B cell (primary cell): ENCODE measurements at regions not wholly inside any gene's neighbourhood (a gene's known extent, or its start where the extent isn't known, plus 50 kb on each side); places are given as distances from the start of the nearest gene placed in this dataset.

ENCODE experiments used
- ATAC-seq: fragments of 200-7000 bp; cut with Tn5 transposase; one replicate; pipeline ENCODE4 v1.10.0; 2021; ENCODE audit warnings: low read depth, mild to moderate bottlenecking, moderate number of reproducible peaks, moderate library complexity
- CTCF ChIA-PET: fragments of 350-600 bp; sonication (Branson Sonifier 250); formaldehyde crosslinking; loops from one replicate; lab custom pipeline; 2021; ENCODE audit warnings: antibody characterized with exemption, inconsistent platforms; lab: Charles Lee
- POLR2A ChIA-PET: fragments of 350-600 bp; sonication (Branson Sonifier 250); formaldehyde crosslinking; loops from one replicate; lab custom pipeline; 2021; ENCODE audit warnings: antibody characterized with exemption; lab: Charles Lee
- DNase-seq: peaks from one replicate; pipeline ENCODE4 v3.0.0; 2013
- H2AFZ ChIP-seq: 2 replicates; pipeline ENCODE4 v1.6.1; 2012; ENCODE audit warnings: mild to moderate bottlenecking, low read depth, low read length; ENCODE audit not compliant: insufficient read depth, poor library complexity, severe bottlenecking
- H3K27ac ChIP-seq, 2 donors: 1 replicate in 1 of 2; 2 replicates in 1 of 2; pipeline ENCODE4 v1.5.1; 2012 to 2013; ENCODE audit warnings: low read length in 2 of 2, mild to moderate bottlenecking in 2 of 2, moderate library complexity in 1 of 2
- H3K27me3 ChIP-seq, 4 experiments: fragments of 200-600 bp in 1 of 4; sonication (generic) in 1 of 4; replicated peaks in 1 of 4; 1 replicate in 2 of 4; 2 replicates in 2 of 4; pipeline versions ENCODE4 v1.6.1 to v1.7.0; 2013 to 2016; ENCODE audit warnings: low read length in 3 of 4, mild to moderate bottlenecking in 2 of 4, mixed read lengths in 1 of 4, moderate library complexity in 1 of 4; ENCODE audit not compliant: insufficient read depth in 4 of 4, control insufficient read depth in 3 of 4; ENCODE audit errors: control extremely low read depth in 1 of 4
- H3K36me3 ChIP-seq, 2 experiments: replicated peaks in 1 of 2; 1 replicate in 1 of 2; 2 replicates in 1 of 2; pipeline versions ENCODE4 v1.6.1 to v1.7.1; 2013; ENCODE audit warnings: low read length in 1 of 2; ENCODE audit not compliant: insufficient read depth in 2 of 2, control insufficient read depth in 1 of 2; ENCODE audit errors: control extremely low read depth in 1 of 2, extremely low read depth in 1 of 2
- H3K4me1 ChIP-seq, 2 donors: fragments of 200-600 bp in 1 of 2; sonication (generic) in 1 of 2; 1 replicate in 1 of 2; 2 replicates in 1 of 2; pipeline versions ENCODE4 v1.5.1 to v1.6.1; 2013 to 2017; ENCODE audit warnings: low read length in 2 of 2; ENCODE audit not compliant: control insufficient read depth in 2 of 2, insufficient read depth in 2 of 2
- H3K4me2 ChIP-seq: replicated peaks from 2 replicates; pipeline ENCODE3; 2012; ENCODE audit warnings: mild to moderate bottlenecking, low read depth, low read length; ENCODE audit not compliant: poor library complexity, severe bottlenecking
- H3K4me3 ChIP-seq, 5 experiments: fragments of 200-600 bp in 1 of 5; sonication (generic) in 1 of 5; 1 replicate in 3 of 5; 2 replicates in 2 of 5; pipeline versions ENCODE4 v1.5.1 to v1.7.0; 2011 to 2016; ENCODE audit warnings: low read length in 4 of 5, mild to moderate bottlenecking in 4 of 5, low read depth in 2 of 5, control low read depth in 1 of 5, moderate library complexity in 1 of 5; ENCODE audit not compliant: insufficient read depth in 1 of 5; ENCODE audit errors: control extremely low read depth in 1 of 5, extremely low read depth in 1 of 5
- H3K79me2 ChIP-seq: fragments of 200-600 bp; sonication (generic); one replicate; pipeline ENCODE4 v1.6.0; 2016; ENCODE audit warnings: low read length; ENCODE audit not compliant: control insufficient read depth, insufficient read depth
- H3K9ac ChIP-seq: fragments of 200-600 bp; sonication (generic); 2 replicates; pipeline ENCODE4 v1.6.1; 2017; ENCODE audit warnings: mild to moderate bottlenecking, low read length, moderate library complexity
- H3K9me3 ChIP-seq, 3 donors: one replicate each; pipeline versions ENCODE4 v1.6.1 to v1.7.1; 2013; ENCODE audit warnings: low read length in 2 of 3; ENCODE audit not compliant: control insufficient read depth in 2 of 3, insufficient read depth in 1 of 3; ENCODE audit errors: control extremely low read depth in 1 of 3
- H4K20me1 ChIP-seq: 2 replicates; pipeline ENCODE4 v1.6.0; 2012; ENCODE audit warnings: mild to moderate bottlenecking, low read length; ENCODE audit not compliant: insufficient read depth, control insufficient read depth, poor library complexity, severe bottlenecking
- H3K27ac Mint-ChIP-seq: one replicate; pipeline ENCODE4 v1.8.0; 2021; ENCODE audit warnings: mixed read lengths
- H3K27me3 Mint-ChIP-seq: one replicate; pipeline ENCODE4 v1.8.0; 2021; ENCODE audit warnings: mixed read lengths
- H3K4me1 Mint-ChIP-seq: one replicate; pipeline ENCODE4 v1.8.0; 2021; ENCODE audit warnings: mixed read lengths
- H3K4me3 Mint-ChIP-seq: one replicate; pipeline ENCODE4 v1.8.0; 2021; ENCODE audit warnings: mixed read lengths
- H3K9me3 Mint-ChIP-seq: one replicate; pipeline ENCODE4 v1.8.0; 2022; ENCODE audit warnings: mixed read lengths; ENCODE audit not compliant: insufficient read depth
- CTCF ChIP-seq: fragments of 200-600 bp; IDR thresholded peaks from one replicate; pipeline ENCODE4 v1.8.0; 2022; ENCODE audit warnings: antibody characterized with exemption, mild to moderate bottlenecking
- EZH2 ChIP-seq: IDR thresholded peaks from 2 replicates; pipeline ENCODE4 v1.6.1; 2012; ENCODE audit warnings: borderline replicate concordance, low read depth, mild to moderate bottlenecking, moderate library complexity, low read length; ENCODE audit not compliant: insufficient read depth, poor library complexity, severe bottlenecking
- WGBS: methylation state at CpG from one replicate; pipeline ENCODE4 v1.1.5; 2013; ENCODE audit warnings: missing lambda C conversion rate; ENCODE audit not compliant: insufficient coverage; 5-methylcytosine and 5-hydroxymethylcytosine counted together
- intact Hi-C: fragments of 100-400 bp; cut with micrococcal nuclease; formaldehyde crosslinking; loops from one replicate; pipeline ENCODE4 v1.10.0; 2022

GRCh38 chr7:17490825-17491224, 192.4 kb downstream of the AHR start:
- ATAC-seq, result no peak
- no peak overlapping the region for H3K27ac ChIP-seq
- H3K4me1 ChIP-seq, result no peaks in the 10 kb centered on the region
- DNase-seq, result no peak
- Mint-ChIP-seq H3K27ac (no peak overlapping the region), H3K27me3 (no peaks in the 10 kb centered on the region), H3K4me1 (no peaks in the 10 kb centered on the region), H3K9me3 (no peaks in the 10 kb centered on the region), H3K4me3 (no peak overlapping the region)
- TF ChIP-seq EZH2, result no peak
- TF ChIP-seq CTCF, result no peak
- no peaks in the 10 kb centered on the region for H3K79me2 ChIP-seq
- no peak overlapping the region for H3K9ac ChIP-seq
- ChIA-PET POLR2A (no interaction called here), CTCF (no interaction called here)
- intact Hi-C loops, result no loop called here
- WGBS, result no CpG with 5 or more reads among the region's 5 CpGs
- H2AFZ ChIP-seq, result no peak overlapping the region
- no peaks in the 10 kb centered on the region for H3K36me3 ChIP-seq
- H3K9me3 ChIP-seq, result no peaks in the 10 kb centered on the region
- no peaks in the 10 kb centered on the region for H3K27me3 ChIP-seq
- H4K20me1 ChIP-seq, result no peaks in the 10 kb centered on the region
- no peak overlapping the region for H3K4me2 ChIP-seq
- H3K4me3 ChIP-seq, result no peak overlapping the region

GRCh38 chr7:17492437-17492836, 194.0 kb downstream of the AHR start:
- 87% methylated on average over 2 of the region's 4 CpGs for WGBS
- DNase-seq (no peak), ATAC-seq (no peak)
- TF ChIP-seq EZH2 (no peak), CTCF (no peak)
- Histone ChIP-seq H3K4me2 (no peak overlapping the region), H3K9me3 (no peaks in the 10 kb centered on the region), H3K27me3 (no peaks in the 10 kb centered on the region), H3K9ac (no peak overlapping the region), H4K20me1 (no peaks in the 10 kb centered on the region), H3K27ac (no peak overlapping the region), H3K79me2 (no peaks in the 10 kb centered on the region), H3K4me1 (no peaks in the 10 kb centered on the region), H3K36me3 (no peaks in the 10 kb centered on the region), H3K4me3 (no peak overlapping the region), H2AFZ (no peak overlapping the region)
- H3K4me3 Mint-ChIP-seq, result no peak overlapping the region
- H3K27me3 Mint-ChIP-seq, result no peaks in the 10 kb centered on the region
- no peaks in the 10 kb centered on the region for H3K9me3 Mint-ChIP-seq
- CTCF ChIA-PET, result no interaction called here
- POLR2A ChIA-PET, result no interaction called here
- H3K4me1 Mint-ChIP-seq, result peaks cover 1% of the 10 kb centered on the region
- intact Hi-C loops, result no loop called here
- no peak overlapping the region for H3K27ac Mint-ChIP-seq
